ENCODE measurements at regions not wholly inside any gene's neighbourhood (a gene's known extent, or its start where the extent isn't known, plus 50 kb on each side); places are given as distances from the start of the nearest gene placed in this dataset.

- Histone ChIP-seq H2AK5ac (ENCODE audit: low read length, severe bottlenecking) (no peak overlapping the region), H2BK5ac (ENCODE audit: low read depth, low read length, poor library complexity, severe bottlenecking) (no peak overlapping the region), H3K9ac (ENCODE audit: low read length) (no peak overlapping the region), H4K8ac (ENCODE audit: low read length) (no peak overlapping the region), H3K79me1 (replicated peaks; ENCODE audit: low read length, poor library complexity, severe bottlenecking) (no peaks in the 10 kb centered on the region), H2BK120ac (ENCODE audit: low read depth, low read length) (no peak overlapping the region), H3K36me3 (ENCODE audit: control insufficient read depth in 1 of 2, insufficient read depth in 2 of 2, low read depth in 1 of 2, low read length in 2 of 2) (no peaks in the 10 kb centered on the region), H2BK12ac (ENCODE audit: low read length in 2 of 2) (no peak overlapping the region), H3K4ac (ENCODE audit: low read depth in 1 of 2, low read length in 2 of 2) (no peak overlapping the region), H3K9me3 (ENCODE audit: control insufficient read depth, low read length) (no peaks in the 10 kb centered on the region), H2AFZ (ENCODE audit: low read depth, low read length) (no peak overlapping the region), H3K18ac (ENCODE audit: low read depth in 1 of 2, low read length in 2 of 2) (no peak overlapping the region), H2BK15ac (ENCODE audit: low read depth, poor library complexity, severe bottlenecking) (no peak overlapping the region), H3K14ac (ENCODE audit: low read length in 2 of 2) (no peak overlapping the region), H3K4me2 (ENCODE audit: low read length, poor library complexity, severe bottlenecking) (no peak overlapping the region), H3K27me3 (ENCODE audit: control insufficient read depth in 1 of 2, insufficient read depth in 1 of 2, low read length in 2 of 2) (no peaks in the 10 kb centered on the region), H3K4me1 (ENCODE audit: control insufficient read depth, insufficient read depth, low read depth, low read length) (no peaks in the 10 kb centered on the region), H3K23ac (ENCODE audit: low read length in 2 of 2) (no peak overlapping the region), H4K91ac (ENCODE audit: low read length) (no peak overlapping the region), H3K4me3 (ENCODE audit: insufficient read depth in 1 of 2, low read depth in 1 of 2, low read length in 2 of 2) (no peak overlapping the region), H3K27ac (ENCODE audit: low read length, poor library complexity, severe bottlenecking) (no peak overlapping the region)
- DNase-seq = no peak
- 100% methylated on average over 2 of the region's 2 CpGs for WGBS
These were observed 2043.8 kb downstream of the ARAP2 start for GRCh38 chr4:34200535-34200934.

GRCh38 chr4:34202154-34202553 lies 2042.2 kb downstream of the ARAP2 start:
- Histone ChIP-seq H3K36me3 (ENCODE audit: control insufficient read depth in 1 of 2, insufficient read depth in 2 of 2, low read depth in 1 of 2, low read length in 2 of 2) (no peaks in the 10 kb centered on the region), H2BK15ac (ENCODE audit: low read depth, poor library complexity, severe bottlenecking) (no peak overlapping the region), H2BK12ac (ENCODE audit: low read length in 2 of 2) (no peak overlapping the region), H3K18ac (ENCODE audit: low read depth in 1 of 2, low read length in 2 of 2) (no peak overlapping the region), H4K91ac (ENCODE audit: low read length) (no peak overlapping the region), H3K14ac (ENCODE audit: low read length in 2 of 2) (no peak overlapping the region), H3K9ac (ENCODE audit: low read length) (no peak overlapping the region), H2AFZ (ENCODE audit: low read depth, low read length) (no peak overlapping the region), H2BK120ac (ENCODE audit: low read depth, low read length) (no peak overlapping the region), H3K4ac (ENCODE audit: low read depth in 1 of 2, low read length in 2 of 2) (no peak overlapping the region), H3K27ac (ENCODE audit: low read length, poor library complexity, severe bottlenecking) (no peak overlapping the region), H3K4me1 (ENCODE audit: control insufficient read depth, insufficient read depth, low read depth, low read length) (no peaks in the 10 kb centered on the region), H2AK5ac (ENCODE audit: low read length, severe bottlenecking) (no peak overlapping the region), H3K4me3 (ENCODE audit: insufficient read depth in 1 of 2, low read depth in 1 of 2, low read length in 2 of 2) (no peak overlapping the region), H3K4me2 (ENCODE audit: low read length, poor library complexity, severe bottlenecking) (no peak overlapping the region), H3K27me3 (ENCODE audit: control insufficient read depth in 1 of 2, insufficient read depth in 1 of 2, low read length in 2 of 2) (no peaks in the 10 kb centered on the region), H3K79me1 (replicated peaks; ENCODE audit: low read length, poor library complexity, severe bottlenecking) (no peaks in the 10 kb centered on the region), H4K8ac (ENCODE audit: low read length) (no peak overlapping the region), H3K23ac (ENCODE audit: low read length in 2 of 2) (no peak overlapping the region), H2BK5ac (ENCODE audit: low read depth, low read length, poor library complexity, severe bottlenecking) (no peak overlapping the region), H3K9me3 (ENCODE audit: control insufficient read depth, low read length) (no peaks in the 10 kb centered on the region)
- no peak for DNase-seq

- no peaks in the 10 kb centered on the region for H3K4me1 ChIP-seq (ENCODE audit: control insufficient read depth, insufficient read depth, low read depth, low read length)
- no peak overlapping the region for H2BK5ac ChIP-seq (ENCODE audit: low read depth, low read length, poor library complexity, severe bottlenecking)
- no peak overlapping the region for H4K91ac ChIP-seq (ENCODE audit: low read length)
- H2AFZ ChIP-seq (ENCODE audit: low read depth, low read length) = no peak overlapping the region
- no peak overlapping the region for H3K23ac ChIP-seq (ENCODE audit: low read length in 2 of 2)
- H2BK15ac ChIP-seq (ENCODE audit: low read depth, poor library complexity, severe bottlenecking) = no peak overlapping the region
- H3K14ac ChIP-seq (ENCODE audit: low read length in 2 of 2) = no peak overlapping the region
- no peak overlapping the region for H3K27ac ChIP-seq (ENCODE audit: low read length, poor library complexity, severe bottlenecking)
- H3K4me2 ChIP-seq (ENCODE audit: low read length, poor library complexity, severe bottlenecking) = no peak overlapping the region
- no peak overlapping the region for H2AK5ac ChIP-seq (ENCODE audit: low read length, severe bottlenecking)
- H3K36me3 ChIP-seq (ENCODE audit: control insufficient read depth in 1 of 2, insufficient read depth in 2 of 2, low read depth in 1 of 2, low read length in 2 of 2) = no peaks in the 10 kb centered on the region
- no peak overlapping the region for H4K8ac ChIP-seq (ENCODE audit: low read length)
- H3K18ac ChIP-seq (ENCODE audit: low read depth in 1 of 2, low read length in 2 of 2) = no peak overlapping the region
- H2BK12ac ChIP-seq (ENCODE audit: low read length in 2 of 2) = no peak overlapping the region
- H3K9me3 ChIP-seq (ENCODE audit: control insufficient read depth, low read length) = peaks cover 4% of the 10 kb centered on the region
- DNase-seq = no peak
- H3K79me1 ChIP-seq (replicated peaks; ENCODE audit: low read length, poor library complexity, severe bottlenecking) = no peaks in the 10 kb centered on the region
- H3K4me3 ChIP-seq (ENCODE audit: insufficient read depth in 1 of 2, low read depth in 1 of 2, low read length in 2 of 2) = no peak overlapping the region
- no peak overlapping the region for H2BK120ac ChIP-seq (ENCODE audit: low read depth, low read length)
- H3K27me3 ChIP-seq (ENCODE audit: control insufficient read depth in 1 of 2, insufficient read depth in 1 of 2, low read length in 2 of 2) = no peaks in the 10 kb centered on the region
- no peak overlapping the region for H3K9ac ChIP-seq (ENCODE audit: low read length)
- no CpG with 5 or more reads among the region's 1 CpG for WGBS
- H3K4ac ChIP-seq (ENCODE audit: low read depth in 1 of 2, low read length in 2 of 2) = no peak overlapping the region
These were observed 2023.7 kb downstream of the ARAP2 start for GRCh38 chr4:34220601-34221000.

GRCh38 chr4:34221986-34222385 lies 2022.3 kb downstream of the ARAP2 start:
- H3K4me3 ChIP-seq (ENCODE audit: insufficient read depth in 1 of 2, low read depth in 1 of 2, low read length in 2 of 2) = no peak overlapping the region
- H3K4me1 ChIP-seq (ENCODE audit: control insufficient read depth, insufficient read depth, low read depth, low read length) = no peaks in the 10 kb centered on the region
- H2BK12ac ChIP-seq (ENCODE audit: low read length in 2 of 2) = no peak overlapping the region
- DNase-seq = no peak
- H3K4ac ChIP-seq (ENCODE audit: low read depth in 1 of 2, low read length in 2 of 2) = no peak overlapping the region
- H2AK5ac ChIP-seq (ENCODE audit: low read length, severe bottlenecking) = no peak overlapping the region
- no peak overlapping the region for H4K8ac ChIP-seq (ENCODE audit: low read length)
- H3K9ac ChIP-seq (ENCODE audit: low read length) = no peak overlapping the region
- no peak overlapping the region for H3K27ac ChIP-seq (ENCODE audit: low read length, poor library complexity, severe bottlenecking)
- no peak overlapping the region for H4K91ac ChIP-seq (ENCODE audit: low read length)
- H3K23ac ChIP-seq (ENCODE audit: low read length in 2 of 2) = no peak overlapping the region
- peaks cover 4% of the 10 kb centered on the region for H3K9me3 ChIP-seq (ENCODE audit: control insufficient read depth, low read length)
- no peak overlapping the region for H3K18ac ChIP-seq (ENCODE audit: low read depth in 1 of 2, low read length in 2 of 2)
- no peak overlapping the region for H2BK5ac ChIP-seq (ENCODE audit: low read depth, low read length, poor library complexity, severe bottlenecking)
- no peak overlapping the region for H3K4me2 ChIP-seq (ENCODE audit: low read length, poor library complexity, severe bottlenecking)
- 100% methylated on average over 1 of the region's 1 CpG for WGBS
- no peaks in the 10 kb centered on the region for H3K79me1 ChIP-seq (replicated peaks; ENCODE audit: low read length, poor library complexity, severe bottlenecking)
- H3K27me3 ChIP-seq (ENCODE audit: control insufficient read depth in 1 of 2, insufficient read depth in 1 of 2, low read length in 2 of 2) = no peaks in the 10 kb centered on the region
- no peaks in the 10 kb centered on the region for H3K36me3 ChIP-seq (ENCODE audit: control insufficient read depth in 1 of 2, insufficient read depth in 2 of 2, low read depth in 1 of 2, low read length in 2 of 2)
- no peak overlapping the region for H2BK15ac ChIP-seq (ENCODE audit: low read depth, poor library complexity, severe bottlenecking)
- H2AFZ ChIP-seq (ENCODE audit: low read depth, low read length) = no peak overlapping the region
- no peak overlapping the region for H2BK120ac ChIP-seq (ENCODE audit: low read depth, low read length)
- no peak overlapping the region for H3K14ac ChIP-seq (ENCODE audit: low read length in 2 of 2)
